Mammary epithelial cell (primary cell): ENCODE measurements at regions not wholly inside any gene's neighbourhood (a gene's known extent, or its start where the extent isn't known, plus 50 kb on each side); places are given as distances from the start of the nearest gene placed in this dataset.

Experiments
- CTCF ChIP-seq, 2 donors: IDR thresholded peaks in 1 of 2; conservative IDR thresholded peaks in 1 of 2; 2 replicates each; pipeline ENCODE4 v1.5.1; 2011 to 2012; ENCODE audit warnings: inconsistent platforms in 2 of 2, low read length in 2 of 2, mild to moderate bottlenecking in 2 of 2, control low read depth in 1 of 2, low read depth in 1 of 2; ENCODE audit not compliant: insufficient read depth in 1 of 2; ENCODE audit errors: extremely low read depth in 1 of 2
- EZH2 ChIP-seq: IDR thresholded peaks from 2 replicates; pipeline ENCODE4 v1.6.1; 2012; ENCODE audit warnings: low read length, inconsistent platforms, borderline replicate concordance

- TF ChIP-seq CTCF (conservative IDR thresholded peaks at IDR 0.05 in 1 of 2, IDR thresholded peaks at IDR 0.05 in 1 of 2; ENCODE audit: extremely low read depth in 1 of 2, insufficient read depth in 1 of 2, low read depth in 1 of 2, low read length in 2 of 2) (no peak), EZH2 (no peak)
These were observed 119.7 kb upstream of the RBPJ start for GRCh38 chr4:26201120-26201519.
